DOHH2 (cell line): ENCODE measurements at regions not wholly inside any gene's neighbourhood (a gene's known extent, or its start where the extent isn't known, plus 50 kb on each side); places are given as distances from the start of the nearest gene placed in this dataset.

Experiments
- EZH2phosphoT487 ChIP-seq: fragments of 200-600 bp; sonication (generic); IDR thresholded peaks from 2 replicates; pipeline ENCODE4 v1.6.1; 2017; ENCODE audit warnings: borderline replicate concordance, mild to moderate bottlenecking, antibody characterized with exemption, low read length, moderate library complexity, mixed read lengths
- TF ChIP-seq, protein P1 (sequence below): fragments of 200-600 bp; sonication (generic); IDR thresholded peaks from one replicate; pipeline ENCODE4 v1.5.1; 2014; ENCODE audit warnings: antibody characterized with exemption, mild to moderate bottlenecking, low read depth, low read length; ENCODE audit not compliant: poor library complexity, severe bottlenecking

DNA sequence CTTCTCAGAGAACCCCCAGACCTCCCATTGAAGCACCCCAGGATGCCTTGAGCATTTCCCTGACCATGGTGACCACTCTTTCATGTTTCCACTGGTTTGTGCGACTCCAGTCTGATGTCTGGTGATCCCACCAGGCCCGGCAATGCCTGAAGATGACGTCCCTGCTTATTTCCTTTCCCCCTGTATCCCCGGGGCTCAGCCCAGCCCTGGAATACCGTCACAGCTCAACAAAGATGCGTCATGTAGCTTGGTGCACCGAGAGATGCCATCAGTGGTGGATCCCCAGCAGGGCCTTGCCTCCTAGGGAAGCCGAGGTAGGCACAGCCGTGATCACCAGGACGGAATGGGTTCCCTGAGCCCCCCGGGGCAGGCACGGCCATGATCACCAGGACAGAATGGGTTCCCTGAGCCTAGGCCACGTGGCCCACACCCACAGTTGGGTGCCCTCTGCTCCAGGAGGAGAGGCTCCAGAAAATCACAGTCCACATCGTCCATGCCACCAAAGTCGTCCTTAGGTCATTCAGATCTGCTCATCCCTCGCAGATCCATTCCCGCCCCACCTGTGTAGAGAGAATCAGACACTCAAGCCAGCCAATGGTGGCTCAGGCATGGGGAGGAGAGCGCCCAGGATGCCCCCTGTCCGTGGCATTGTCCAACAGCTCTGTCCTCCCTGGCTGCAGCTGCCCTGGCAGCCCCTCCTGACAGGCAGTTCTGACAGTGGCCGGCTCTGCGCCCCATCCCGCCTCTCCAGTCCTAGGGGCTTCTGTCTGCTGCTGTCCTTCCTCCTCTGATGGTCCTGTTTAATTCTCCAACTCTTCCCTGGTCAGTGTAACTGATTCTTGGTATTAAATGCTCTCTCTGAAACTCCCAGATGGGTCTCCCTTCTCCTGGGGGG lies 261.1 kb downstream of the RBFOX3 start:
- no peak for TF ChIP-seq EZH2phosphoT487
- TF ChIP-seq, protein P1, sequence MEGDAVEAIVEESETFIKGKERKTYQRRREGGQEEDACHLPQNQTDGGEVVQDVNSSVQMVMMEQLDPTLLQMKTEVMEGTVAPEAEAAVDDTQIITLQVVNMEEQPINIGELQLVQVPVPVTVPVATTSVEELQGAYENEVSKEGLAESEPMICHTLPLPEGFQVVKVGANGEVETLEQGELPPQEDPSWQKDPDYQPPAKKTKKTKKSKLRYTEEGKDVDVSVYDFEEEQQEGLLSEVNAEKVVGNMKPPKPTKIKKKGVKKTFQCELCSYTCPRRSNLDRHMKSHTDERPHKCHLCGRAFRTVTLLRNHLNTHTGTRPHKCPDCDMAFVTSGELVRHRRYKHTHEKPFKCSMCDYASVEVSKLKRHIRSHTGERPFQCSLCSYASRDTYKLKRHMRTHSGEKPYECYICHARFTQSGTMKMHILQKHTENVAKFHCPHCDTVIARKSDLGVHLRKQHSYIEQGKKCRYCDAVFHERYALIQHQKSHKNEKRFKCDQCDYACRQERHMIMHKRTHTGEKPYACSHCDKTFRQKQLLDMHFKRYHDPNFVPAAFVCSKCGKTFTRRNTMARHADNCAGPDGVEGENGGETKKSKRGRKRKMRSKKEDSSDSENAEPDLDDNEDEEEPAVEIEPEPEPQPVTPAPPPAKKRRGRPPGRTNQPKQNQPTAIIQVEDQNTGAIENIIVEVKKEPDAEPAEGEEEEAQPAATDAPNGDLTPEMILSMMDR = no peak
